Myocyte (in vitro differentiated cells): ENCODE measurements at regions not wholly inside any gene's neighbourhood (a gene's known extent, or its start where the extent isn't known, plus 50 kb on each side); places are given as distances from the start of the nearest gene placed in this dataset.
A peak's percentile ranks its signal among the peaks of the same experiment; 100 is the strongest.
"Not testable (repeated sequence)": the region's sequence is repeated elsewhere in the genome, so short reads cannot be mapped to it uniquely, and the experiment has no call there.

Experiments used
- DNase-seq: peaks from one replicate; pipeline ENCODE4 v3.0.0-alpha.2; 2012; ENCODE audit warnings: low read depth

DNA sequence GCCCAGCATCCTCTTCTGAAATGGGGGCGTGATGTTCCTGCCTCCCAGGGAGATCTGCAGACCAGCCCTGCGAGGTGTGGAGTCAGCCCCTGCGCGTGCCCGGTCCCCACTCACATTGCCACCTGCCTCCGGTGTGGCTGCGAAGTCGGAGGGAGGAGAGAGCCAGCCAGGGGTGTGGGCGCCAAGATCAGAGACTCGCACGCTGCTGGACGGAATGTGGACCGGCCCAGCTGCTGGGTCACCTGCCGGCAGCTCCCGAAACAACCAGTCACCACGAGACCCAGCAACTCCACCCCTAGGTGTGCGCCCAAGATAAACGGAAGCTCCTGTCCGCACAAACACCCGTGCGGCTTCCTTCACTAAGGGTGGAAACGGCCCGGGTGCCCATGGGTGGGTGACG lies 51.1 kb upstream of the EGFL7 start:
- DNase-seq: no peak

DNA sequence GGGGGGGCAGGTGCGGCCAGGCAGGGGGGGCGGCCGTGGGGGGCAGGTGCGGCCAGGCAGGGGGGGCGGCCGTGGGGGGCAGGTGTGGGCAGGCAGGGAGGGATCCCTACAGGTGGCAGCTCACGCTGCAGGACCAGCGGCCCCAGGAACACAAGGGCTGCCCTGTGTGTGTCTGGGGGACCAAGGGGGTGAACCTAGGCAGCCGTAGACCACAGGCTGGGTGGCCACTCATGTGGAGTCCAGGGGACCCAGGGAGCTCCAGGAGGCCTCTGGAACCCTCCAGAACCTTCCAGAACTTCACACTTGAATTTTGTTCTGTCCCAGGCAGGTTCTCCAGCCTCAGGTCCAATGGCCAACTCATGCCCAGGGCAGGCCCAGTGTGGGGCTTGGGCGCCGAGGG lies 51.6 kb upstream of the EGFL7 start:
- no peak for DNase-seq

DNA sequence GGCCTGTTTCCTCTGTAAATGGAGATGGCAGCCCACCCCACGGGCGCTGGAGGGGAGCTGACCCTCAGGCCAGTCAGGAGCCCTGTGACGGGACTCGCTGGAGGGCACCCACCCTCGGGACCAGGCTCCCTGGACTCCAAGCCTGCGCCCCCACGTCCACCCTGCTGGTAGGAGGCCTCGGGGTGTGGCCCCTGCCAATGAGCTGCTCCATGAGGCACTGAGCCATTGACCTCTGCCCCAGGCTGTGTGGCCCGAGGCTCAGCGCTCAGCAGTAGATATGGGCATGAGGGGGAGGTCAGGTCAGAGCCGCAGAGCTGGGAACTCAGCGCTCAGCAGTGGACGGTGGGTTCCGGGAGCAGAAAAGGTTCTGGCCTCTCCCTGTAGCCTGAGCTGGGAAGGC lies 52.3 kb upstream of the EGFL7 start:
- no peak for DNase-seq

DNA sequence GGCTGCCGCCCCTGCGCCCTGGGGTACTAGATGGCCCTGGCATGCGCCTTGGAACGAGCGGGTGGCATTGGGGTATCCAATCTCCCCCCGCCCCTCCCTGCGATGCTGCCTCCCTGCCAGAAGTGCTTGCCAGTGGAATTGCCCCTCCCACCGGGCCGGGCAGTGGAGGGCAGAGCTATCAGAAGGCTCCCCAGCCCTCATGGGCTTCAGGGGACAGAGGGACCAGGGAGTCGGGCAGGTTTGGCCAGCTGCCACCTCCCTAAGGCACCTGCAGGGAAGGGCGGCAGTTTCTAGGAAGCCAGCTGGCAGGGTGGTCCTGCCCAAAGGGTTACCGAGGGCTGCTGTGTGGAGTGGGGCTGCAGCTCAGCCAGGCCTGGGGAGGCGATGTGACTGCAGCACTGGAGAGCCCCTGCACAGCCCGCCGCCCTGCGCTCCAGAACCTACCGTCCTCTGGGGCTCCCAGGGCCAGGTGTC lies 52.8 kb upstream of the EGFL7 start:
- DNase-seq: no peak

DNA sequence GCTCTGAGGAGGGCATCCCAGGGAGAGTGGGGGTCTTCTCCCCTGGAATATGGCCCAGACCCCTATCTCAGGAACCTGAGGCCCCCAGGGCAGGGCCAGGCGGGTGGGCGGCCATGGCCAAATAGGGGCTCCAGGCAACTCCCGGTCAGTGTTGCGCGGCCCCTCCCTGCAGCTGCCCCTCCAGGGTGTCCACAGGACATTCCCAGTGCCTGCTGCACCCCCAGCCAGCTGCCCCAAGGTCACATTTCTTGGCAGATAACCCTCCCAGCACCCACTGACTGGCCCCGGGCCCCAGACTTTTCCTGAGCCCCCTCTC lies 53.6 kb upstream of the EGFL7 start:
- no peak for DNase-seq

DNA sequence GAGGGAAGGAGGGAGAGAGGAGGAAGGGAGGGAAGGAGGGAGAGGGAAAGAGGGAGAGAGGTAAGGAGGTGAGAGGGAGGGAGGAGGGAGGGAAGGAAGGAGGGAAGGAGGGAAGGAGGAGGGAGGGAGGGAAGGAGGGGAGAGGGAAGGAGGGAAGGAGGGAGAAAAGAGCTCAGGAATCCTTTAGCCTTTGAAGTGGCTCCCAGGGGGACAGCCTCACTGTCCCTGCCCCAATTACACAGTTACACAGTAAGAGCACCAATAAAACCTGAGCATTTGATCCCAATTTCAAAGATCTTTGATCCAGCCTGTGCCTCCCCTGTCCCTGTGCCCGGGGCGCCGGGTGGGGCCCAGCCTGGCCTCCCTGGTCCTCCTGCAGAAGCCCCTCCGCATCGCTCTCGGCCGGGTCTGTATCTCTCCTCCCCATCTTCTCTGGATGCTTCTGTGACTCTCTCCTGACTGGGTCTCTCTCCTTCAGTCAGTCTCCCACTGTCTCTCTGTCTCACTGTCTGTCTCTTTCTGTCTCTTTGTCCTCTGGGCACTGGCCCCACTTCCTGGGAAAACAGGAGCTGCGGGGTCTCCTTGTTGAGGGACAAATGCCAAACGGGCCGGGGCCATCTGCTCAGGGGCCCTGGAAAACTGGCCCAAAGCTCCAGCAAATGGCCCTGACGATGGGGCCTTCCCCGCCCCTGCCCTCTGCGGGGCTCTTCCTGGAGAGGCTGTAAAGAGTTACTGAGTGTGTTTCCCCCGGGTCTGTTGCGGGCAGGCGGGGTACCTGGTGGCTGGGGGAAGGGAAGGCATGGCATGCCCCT lies 54.2 kb upstream of the EGFL7 start:
- no peak for DNase-seq

DNA sequence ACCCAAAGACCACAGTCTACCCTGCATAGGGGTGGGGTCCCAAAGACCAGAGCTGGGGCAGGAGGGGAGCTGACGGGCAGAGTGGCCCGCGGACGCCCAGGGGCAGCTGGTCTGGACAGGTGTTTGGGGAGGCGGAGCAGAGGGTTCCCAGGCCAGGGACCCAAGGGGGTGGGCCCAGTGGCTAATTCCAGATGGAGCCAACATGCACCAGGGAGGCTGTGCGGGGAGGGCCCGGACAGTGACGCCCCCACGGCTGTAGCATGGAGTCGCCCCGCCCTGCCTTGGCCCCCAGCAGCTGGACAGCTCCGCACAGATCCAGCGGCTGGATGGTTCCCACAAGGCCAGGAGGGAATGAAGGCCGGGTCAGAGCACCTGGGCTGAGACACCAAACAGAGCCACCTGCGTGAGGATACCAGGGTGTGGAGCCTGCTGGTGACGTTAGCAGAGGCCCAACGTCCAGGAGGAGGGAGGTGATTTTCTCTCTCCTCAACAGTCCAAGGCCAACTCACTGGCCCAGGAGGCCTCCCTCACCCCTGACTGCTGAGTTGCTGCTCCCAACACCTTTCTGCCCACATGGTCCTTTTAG lies 55.3 kb upstream of the EGFL7 start:
- DNase-seq: peak; percentile 62

DNA sequence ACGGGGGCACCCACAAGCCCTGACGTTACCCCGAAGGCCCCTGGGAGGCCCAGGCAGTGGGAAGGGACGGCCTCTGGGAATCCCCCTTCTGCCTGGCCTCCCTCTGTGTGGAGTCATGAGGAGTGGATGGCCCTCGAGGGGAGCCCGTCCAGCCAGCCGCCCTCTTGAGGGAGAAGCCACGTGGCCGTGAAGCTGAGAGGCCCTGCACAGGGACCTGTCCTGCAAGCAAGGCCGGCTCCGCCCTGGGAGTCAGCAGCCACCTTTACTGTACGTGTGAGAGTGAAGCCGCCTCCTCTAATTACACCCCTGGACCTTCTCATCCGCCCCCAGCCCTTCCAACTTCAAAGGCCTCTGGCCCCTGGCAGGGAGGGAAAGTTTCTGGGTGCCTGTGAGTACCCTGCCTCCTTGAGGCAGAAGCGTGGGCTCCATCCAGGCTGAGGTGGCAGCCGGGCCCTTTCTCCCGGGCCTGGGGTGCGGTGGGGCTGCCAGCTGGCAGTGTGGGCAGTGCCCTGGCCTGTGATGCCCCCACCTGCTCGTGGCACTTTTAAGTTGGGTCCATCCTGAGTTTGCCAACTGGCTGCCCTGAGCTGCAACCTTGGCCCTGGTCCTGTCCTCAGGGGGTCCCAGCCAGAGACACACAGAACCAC lies 55.9 kb upstream of the EGFL7 start:
- DNase-seq: no peak

DNA sequence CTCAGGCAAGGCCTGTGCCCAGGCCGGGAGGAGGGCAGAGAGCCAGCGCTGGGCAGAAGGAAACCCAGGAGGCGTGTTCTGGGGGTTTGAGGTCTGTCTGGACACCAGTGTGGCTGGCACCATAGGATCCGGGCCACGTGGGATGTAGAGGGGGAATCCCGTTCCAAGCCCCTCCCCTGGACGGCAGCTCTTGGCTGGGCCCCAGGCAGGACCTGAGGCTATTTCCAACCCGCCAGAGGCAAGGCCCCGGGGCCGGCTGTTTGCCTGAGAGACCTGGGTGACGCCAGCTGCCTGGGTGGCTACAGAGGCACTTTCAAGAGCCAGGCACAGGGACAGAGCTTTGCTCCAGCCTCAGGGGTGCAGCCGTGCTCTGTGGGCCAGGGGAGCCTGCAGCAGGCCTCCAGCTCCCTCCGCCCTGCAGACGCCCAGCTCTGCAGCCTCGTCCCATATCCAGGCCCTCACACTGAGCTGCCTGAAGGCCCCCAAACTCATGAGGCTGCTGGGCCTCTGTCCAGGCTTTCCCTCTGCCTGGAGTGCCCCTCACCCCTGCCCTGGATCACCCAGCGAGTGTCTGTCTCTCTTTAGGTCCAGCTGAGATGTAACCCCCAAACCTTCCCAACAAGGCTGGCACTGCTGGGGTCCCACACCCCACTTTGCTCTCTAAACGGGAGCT lies 56.6 kb upstream of the EGFL7 start:
- DNase-seq: peak; percentile 56

DNA sequence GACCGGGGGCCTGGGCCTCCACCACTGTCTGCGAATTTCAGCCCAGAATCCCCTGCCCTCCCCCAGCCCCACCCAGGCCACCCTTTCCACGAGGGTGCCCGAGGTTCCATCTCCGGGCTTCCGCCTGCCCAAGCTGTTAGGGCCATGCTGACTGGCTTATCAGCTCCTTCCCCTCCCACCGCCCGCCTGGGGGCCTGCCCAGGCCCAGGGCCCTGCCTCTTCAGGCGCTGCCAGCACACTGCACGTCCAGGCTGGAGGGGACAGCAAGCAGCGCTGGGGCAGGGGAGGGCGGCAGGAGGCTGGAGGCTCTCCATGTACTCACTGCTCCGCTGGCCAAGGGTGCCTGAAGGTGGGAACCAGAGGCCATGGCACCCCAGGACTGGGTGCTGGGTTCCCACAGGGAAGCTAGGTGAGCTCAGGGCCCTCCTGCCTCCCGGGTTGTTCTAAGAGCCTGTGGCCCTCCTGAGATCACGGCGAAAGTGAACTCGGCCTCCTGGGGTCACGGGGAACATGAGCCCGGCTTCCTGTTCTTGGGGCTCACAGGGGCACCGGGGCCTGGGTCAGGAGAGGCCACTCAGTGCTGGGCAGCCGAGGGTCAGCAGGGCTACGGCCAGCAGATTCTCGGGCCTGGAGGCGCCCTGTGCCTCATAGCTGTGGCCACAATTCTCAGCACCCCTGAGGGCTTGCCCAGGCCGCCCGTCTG lies 57.7 kb upstream of the EGFL7 start:
- DNase-seq: no peak

DNA sequence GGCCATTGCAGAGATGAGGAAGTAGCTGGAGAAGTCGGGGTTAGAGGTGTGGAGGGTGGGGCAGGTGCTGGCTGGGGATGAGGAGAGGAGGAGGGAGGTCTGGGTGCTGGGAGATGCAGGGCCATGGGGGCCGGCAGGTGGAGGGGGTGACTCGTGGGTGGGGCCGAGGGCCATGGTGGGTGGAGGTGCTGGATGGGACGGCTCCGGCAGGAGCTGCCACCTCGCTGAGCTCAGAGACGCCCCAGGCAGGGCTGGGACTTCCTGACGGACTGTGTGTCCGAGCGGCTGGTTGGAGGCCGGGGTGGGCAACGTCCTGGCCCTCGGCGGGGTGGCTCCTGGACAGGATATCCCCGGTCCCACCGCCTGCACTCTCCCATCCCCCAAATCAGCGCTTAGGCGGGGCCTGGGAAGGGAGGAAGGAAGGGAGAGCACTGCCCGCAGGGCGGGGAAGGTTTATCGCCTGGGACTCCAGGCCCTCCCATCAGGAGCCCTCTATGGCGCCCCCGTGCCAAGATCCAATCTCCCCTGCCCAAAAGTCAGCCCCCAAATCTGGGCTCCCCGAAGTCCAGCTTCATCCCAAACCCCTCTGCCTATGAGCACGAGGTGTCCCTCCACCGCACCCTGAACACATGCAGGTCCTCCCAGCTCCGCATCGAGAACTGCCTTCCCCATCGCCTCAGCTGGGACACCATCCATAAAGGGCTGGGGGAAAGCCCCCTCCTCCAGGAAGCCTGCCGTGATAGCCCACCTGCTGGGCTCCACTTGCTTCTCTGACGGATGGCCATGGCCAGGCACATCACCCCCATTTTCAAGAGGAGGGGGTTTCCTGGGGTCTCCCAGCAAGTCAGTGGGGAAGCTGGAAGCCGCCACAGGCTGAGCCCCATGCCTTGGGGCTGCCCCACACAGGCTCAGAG lies 58.3 kb upstream of the NOTCH1 start:
- no peak for DNase-seq

DNA sequence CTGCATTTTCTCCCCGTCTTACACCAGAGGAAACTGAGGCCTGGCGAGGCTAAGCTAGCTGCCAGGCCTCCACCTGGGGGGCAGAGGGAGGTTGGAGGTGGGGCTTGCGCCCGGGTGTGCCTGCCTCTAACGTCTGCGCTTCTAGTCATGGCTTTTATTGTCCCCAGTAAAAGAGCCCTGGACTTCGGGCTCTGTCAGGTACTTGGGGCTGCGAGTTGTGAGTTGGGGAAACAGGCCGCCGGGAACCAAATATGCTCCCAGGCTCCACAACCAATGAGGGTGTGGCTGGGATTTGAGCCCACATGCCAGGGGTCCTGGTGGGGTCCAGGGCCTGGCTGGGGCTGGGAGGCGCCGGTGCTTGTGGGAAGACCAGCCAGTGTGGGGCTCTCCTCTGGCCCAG lies 57.4 kb upstream of the NOTCH1 start:
- no peak for DNase-seq

DNA sequence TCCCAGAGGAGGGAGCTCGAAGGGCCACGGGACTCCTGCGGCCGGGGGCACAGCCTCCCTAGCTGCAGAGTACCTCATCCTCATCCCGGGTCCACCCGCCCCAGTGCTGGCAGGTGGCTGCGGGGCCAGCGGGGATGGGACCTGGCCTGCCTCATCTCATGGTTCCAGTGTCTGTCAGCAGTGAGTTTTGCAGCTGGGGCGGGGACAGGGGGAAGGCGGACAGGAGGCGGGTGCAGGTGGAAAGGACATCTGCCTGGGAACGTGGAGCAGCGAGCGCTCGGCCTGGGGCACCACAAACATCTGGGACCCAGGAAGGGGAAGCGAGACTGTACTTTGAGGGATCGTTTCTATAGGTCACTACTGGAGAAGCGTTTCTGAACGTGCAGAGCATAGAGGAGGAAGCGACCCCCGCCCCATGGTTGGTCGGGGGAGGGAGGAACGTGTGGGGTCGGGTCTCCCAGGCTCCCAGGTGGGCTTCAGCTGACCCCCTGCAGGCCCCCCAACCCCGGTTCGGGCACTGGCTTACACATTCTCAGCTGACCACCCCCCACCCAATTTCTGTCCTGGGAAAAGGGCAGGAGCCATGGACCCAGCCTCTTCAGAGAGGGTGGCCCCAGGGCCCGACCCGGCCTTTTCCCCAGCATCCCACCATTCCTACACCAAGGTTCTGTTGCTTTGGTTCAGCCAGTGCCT lies 56.5 kb upstream of the NOTCH1 start:
- no peak for DNase-seq

DNA sequence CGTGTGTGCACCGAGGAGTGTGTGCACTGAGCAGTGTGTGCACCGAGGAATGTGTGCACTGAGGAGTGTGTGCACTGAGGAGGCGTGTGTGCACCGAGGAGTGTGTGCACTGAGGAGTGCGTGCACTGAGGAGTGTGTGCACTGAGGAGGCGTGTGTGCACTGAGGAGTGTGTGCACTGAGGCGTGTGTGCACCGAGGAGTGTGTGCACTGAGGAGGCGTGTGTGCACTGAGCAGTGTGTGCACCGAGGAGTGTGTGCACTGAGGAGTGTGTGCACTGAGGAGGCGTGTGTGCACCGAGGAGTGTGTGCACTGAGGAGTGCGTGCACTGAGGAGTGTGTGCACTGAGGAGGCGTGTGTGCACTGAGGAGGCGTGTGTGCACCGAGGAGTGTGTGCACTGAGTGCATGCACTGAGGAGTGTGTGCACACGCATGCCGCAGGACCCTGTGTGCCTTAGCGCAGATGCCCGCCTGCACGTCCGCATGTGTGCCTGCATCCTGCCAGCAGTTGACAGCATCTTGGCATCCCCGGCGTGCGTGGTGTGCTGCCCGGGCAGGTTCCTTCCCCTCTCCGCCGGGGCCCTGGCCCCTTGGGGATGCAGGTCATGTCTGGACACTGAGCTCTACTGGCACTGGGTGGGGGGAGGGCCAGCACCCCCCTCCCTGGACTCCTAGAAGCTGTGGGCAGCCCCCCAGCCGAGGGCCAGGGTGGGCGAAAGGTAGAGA lies 55.6 kb upstream of the NOTCH1 start:
- DNase-seq: not testable (repeated sequence)

DNA sequence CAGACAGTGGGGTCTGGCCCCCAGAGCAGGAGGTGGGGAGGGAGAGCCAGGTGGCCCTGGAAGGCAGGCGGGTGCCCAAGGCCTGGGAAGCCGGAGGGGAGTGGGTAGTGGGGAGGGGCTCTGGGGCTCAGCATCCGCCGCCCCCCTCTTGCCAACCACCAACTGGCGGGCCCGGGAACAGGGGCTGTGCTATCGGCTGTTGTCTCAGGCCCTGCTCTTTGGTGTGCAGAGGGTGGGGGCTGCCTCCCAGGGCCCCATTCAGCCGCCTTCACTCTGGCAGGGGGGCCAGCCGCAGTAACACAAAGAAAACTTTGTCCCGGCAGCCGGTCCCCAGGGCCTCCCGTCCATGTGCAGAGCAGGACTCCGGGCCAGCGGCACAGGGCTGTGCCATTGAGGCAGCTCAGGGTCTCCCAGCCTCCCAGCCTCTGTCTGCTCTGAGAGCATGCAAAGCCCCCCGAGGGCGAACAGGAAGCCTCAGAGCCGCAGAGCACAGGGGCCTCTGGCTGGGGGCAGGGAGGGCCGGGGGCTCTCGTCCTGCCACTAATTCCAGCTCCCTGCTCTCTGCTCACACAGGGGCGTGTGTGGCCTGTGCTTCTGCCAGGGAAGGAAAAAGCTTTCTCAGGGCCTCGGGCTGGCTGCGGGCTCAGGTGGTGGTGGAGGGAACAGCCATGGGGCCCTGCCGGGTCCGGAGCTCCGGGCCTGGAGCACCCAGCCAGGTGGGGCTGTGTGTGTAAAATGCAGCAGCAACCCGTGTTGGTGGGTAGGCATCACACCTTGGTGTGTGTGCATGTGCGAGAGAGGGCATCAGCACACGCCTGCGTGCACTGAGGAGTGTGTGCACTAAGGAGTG lies 54.2 kb upstream of the NOTCH1 start:
- no peak for DNase-seq

DNA sequence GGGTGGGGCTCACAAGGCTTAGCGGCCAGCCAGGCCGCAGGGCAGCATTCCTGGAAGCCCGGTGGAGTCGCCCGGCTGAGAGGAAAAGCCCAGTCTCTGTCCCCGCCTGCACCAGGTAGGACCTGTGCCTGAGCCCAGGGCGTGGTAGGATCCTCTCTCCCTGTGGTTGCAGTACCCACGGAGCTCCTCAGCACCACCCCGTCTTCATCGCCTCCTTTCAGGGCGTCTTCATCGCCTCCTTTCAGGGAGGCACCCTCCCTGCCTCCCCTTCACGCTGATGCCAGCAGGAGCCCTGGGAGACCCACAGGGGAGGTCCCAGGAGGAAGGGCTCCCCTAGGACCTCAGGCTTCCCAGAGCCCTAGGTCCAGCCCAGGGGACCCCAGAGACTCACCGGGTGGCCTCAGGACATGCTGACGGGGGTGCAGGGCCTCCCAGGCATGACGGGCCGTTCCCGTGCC lies 53.3 kb upstream of the NOTCH1 start:
- no peak for DNase-seq

DNA sequence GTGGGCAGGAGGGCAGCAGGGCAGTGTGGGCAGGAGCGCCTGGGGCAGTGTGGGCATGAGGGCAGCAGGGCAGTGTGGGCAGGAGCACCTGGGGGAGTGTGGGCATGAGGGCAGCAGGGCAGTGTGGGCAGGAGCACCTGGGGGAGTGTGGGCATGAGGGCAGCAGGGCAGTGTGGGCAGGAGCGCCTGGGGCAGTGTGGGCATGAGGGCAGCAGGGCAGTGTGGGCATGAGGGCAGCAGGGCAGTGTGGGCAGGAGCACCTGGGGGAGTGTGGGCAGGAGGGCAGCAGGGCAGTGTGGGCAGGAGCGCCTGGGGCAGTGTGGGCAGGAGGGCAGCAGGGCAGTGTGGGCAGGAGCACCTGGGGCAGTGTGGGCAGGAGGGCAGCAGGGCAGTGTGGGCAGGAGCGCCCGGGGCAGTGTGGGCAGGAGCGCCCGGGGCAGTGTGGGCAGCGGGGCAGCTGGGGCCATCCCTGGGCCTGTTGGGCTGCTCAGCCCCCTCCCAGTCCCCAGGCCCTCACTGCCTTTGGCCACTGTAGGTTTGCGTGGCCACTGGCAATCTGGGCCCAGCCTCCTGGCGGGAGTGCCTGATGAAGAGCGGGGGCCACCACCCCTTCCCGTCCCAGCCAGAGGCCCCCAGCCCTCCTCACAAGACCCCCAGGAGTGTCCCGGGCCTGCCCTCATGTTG lies 52.7 kb upstream of the NOTCH1 start:
- DNase-seq: not testable (repeated sequence)
